Amniotic epithelial cell (primary cell): ENCODE measurements at regions not wholly inside any gene's neighbourhood (a gene's known extent, or its start where the extent isn't known, plus 50 kb on each side); places are given as distances from the start of the nearest gene placed in this dataset.
"Not testable (repeated sequence)": the region's sequence is repeated elsewhere in the genome, so short reads cannot be mapped to it uniquely, and the experiment has no call there.

Source experiments
- DNase-seq: peaks from one replicate; pipeline ENCODE4 v3.0.0-alpha.2; 2010; ENCODE audit warnings: low read depth

DNA sequence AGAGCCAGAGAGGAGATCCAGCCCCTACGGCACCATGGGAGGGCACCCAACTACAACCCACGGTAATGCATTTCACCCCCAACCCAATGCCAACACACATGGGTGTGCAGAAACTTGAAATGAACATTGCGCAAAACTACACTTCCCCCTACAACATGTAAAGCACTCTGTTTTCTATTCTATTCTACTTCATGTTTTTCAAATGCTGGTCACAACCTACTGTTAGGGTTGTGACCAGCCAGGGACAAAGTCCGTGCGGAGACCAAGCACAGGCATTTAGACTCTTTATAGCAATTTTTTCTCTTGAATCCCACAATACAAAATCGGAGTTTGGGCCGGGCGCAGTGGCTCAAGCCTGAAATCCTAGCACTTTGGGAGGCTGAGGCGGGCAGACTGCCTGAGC is 90.6 kb downstream of the MRPL14 start:
- DNase-seq = no peak

GRCh38 chr6:44036196-44036595 is 91.1 kb downstream of the MRPL14 start:
- DNase-seq = no peak

- DNase-seq = no peak
These were observed 91.6 kb downstream of the MRPL14 start for GRCh38 chr6:44035621-44036020.

- DNase-seq = no peak
These were observed 92.3 kb downstream of the MRPL14 start for GRCh38 chr6:44034931-44035345.

DNA sequence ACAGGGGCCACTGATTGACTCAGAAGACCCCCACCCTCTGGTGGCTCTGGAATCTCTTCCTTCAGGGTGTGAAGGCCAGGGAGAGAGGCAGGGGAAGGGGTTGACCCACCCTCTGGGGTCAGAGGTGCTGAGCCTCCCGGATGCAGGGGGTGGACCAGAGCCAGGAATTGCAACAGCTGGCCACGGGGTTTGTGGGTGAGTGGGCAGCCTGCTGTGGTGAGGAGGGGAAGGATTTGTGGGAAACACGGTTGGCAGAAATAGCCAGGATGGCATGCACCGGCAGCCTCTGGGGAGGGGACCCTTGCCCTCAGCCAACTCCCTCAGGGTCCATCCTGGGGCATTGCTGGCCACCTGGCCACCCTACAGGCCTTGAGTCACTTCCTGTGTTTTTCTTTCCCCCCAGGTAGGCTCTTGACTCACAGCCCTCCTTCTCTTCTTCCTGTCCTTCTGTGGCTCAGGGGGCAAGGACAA is 92.8 kb downstream of the MRPL14 start:
- peak; percentile 63 for DNase-seq

- no peak for DNase-seq
These were observed 96.3 kb downstream of the MRPL14 start for GRCh38 chr6:44030812-44031454.

- no peak for DNase-seq
These were observed 97.6 kb downstream of the MRPL14 start for GRCh38 chr6:44029444-44030185.

DNA sequence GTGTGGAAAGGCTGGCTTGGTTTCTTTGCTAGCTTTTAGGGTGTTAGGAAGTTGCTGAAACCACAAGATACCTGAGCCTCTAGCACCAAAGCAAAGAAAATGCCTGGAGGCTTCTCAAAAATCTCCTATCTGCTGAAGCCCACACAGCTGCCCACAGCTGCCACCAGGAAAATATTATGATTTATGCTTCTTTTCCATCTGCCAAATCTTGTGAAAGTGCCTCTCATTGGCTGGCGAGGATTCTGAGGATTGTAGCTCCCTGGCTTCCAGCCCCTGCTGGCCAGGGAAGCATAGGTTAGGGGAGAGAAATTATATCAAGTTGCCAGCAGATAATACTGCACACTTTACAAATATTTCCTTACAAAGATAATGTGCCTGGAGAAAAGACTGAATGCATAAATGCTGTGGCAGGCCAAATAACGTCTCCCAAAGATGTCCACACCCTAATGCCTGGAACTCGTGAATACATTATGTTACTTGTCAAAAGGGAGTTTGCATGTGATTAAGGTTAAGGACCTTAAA is 98.4 kb downstream of the MRPL14 start:
- DNase-seq = peak; percentile 47

- no peak for DNase-seq
These were observed 102.0 kb downstream of the MRPL14 start for GRCh38 chr6:44025226-44025625.

GRCh38 chr6:44024574-44025219 is 102.6 kb downstream of the MRPL14 start:
- no peak for DNase-seq

DNA sequence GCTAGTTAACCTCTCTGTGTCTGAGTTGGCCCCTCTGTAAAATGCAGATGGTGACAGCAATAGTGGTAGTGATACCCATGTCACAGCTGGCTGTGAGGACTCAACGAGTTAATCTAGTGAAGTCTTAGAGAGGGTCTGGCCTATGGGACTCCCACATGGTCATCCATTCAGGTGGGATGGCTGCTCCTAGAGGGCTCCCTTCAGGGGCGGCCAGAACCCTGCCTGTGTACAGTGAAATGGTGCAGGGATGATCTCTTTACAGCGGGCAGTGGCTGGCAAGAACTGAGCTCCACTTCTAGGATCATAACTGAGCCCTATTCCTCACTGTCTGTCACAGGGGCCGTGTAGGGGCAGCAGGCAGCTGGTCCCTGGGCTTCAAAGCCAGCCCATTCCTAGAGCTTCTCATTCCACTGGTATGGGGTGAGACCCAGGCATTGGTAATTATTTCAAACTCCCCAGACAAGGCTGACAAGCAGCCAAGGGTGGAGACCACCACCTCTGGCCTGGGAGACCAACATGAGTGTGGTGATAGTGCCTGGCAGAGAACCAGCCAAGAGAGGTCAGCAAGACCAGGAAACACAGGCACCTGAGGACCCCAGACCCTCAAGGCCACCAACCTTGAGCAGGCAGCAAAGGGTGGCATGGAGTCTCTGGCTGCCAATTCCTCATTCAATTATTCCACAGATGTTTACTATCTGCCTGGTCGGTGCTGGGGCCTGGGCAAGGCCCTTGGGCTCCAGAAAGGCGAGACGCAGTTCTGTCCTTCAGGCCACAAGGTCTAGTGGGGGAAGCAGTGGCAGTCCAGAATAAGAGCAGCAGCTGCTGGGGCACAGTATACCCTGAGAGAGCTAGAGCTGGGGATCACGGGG is 103.4 kb downstream of the MRPL14 start:
- DNase-seq = no peak

DNA sequence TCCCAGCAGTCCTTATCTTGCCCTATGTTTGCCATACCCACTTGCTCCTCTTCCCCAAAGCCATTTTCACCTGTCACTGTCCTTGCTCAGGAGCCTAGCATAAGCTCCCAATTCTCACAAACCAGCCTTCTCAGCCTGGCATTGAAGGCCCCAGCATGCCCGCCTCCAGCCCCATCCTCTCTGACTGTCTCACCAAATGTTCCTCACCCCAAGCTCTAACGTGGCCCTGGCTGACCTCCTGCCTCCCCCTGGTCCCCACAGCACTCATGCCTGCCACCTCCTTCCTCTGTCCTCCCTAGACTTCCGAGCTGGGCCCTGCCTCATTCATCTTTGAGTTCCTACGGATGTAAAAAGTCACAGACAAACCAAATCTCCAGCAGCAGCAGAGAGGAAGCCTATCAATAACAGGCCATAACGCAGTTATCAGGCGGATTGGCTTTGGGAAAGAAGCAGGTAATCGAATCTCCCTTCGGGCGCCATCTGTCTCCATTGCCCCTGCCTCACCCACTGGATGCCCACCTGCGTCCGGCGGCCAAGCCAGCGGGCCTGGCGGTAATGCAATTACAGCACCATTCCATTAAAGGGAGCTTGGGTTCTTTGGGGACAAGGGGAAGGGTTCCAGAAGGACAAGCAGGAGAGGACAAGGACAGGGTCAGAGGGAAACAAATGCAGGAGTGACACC is 104.4 kb downstream of the MRPL14 start:
- no peak for DNase-seq

- DNase-seq = no peak
These were observed 105.0 kb downstream of the MRPL14 start for GRCh38 chr6:44022296-44022661.

GRCh38 chr6:44021589-44022295 is 105.5 kb downstream of the MRPL14 start:
- no peak for DNase-seq

DNA sequence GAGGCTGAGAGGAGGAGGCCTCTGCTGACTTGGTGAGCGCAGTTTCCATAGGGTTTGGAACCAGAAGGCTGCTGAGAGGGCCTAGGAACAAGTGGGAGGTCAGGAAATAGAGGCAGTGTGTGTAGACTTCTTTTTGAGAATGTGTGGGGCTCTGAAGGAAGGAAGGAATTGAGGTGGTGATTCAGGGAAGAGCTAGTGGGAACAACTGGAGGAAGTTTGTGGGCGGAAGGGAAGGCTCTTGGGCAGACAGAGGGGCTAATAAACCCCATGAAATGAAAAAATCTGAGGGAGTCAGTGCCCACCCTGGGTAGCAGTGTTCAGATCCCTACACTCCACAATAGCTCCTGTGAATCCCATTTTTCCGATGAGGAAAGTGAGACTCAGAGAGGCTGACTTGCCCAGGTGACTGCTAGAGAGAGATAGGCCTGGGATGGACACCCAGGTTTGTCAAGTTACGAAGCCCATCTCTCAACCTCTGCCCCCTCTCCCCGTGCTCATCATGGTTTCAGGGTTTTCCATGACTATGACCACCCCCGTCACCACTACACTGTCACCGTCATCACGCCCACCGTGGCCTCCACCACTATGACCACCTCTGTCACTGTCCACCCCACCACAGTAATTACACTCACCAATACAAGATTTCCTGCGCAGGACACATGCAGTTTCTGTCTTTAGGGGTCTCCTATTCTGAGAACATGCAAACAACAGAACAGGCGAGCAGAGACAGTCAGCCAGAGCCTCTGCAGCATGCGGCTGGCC is 106.4 kb downstream of the MRPL14 start:
- no peak for DNase-seq

GRCh38 chr6:44020148-44020547 is 107.1 kb downstream of the MRPL14 start:
- no peak for DNase-seq

DNA sequence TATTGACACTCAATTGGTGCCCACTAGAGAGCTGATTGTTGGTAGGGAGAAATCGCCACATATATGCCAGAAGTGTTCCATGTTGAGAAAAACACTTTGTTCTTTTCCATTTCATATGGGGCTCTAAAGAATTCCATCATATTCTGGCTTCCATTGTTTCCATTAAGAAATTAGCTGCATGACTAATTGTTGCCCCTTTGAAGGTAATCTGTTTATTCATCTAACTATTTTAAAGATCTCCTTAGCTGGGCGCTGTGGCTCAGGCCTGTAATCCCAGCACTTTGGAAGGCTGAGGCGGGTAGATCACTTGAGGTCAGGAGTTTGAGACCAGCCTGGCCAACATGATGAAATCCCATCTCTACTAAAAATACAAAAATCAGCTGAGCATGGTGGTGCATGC is 109.9 kb downstream of the MRPL14 start:
- not testable (repeated sequence) for DNase-seq

DNA sequence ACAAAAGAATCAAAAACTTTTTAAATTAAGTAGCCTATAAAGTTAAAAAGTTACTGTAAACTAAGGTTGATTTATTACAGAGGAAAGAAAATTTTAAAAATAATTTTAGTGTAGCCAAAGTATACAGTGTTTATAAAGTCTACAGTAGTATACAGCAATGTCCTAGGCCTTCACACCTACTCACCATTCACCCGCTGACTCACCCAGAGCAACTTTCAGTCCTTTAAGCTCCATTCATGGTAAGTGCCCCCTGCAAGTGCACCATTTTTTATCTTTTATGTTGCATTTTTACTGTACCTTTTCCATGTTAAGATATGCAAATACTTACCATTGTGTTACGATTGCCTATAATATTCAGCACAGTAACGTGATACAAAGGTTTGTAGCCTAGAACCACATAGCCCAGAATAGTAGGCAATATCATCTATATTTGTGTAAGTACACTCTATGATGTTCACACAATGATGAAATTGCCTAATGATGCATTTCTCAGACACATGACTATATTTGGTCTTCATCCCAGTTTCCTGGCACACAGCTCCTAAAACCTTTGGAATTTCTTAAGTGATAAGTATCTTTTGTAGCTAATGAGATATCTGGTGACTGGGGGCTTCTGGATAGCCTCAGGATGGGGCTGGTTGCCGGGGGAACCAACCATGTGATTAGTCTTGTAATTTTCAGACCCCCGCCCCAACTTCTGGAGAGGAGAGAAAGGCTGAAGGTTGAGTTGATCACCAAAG is 111.0 kb downstream of the MRPL14 start:
- DNase-seq = peak; percentile 90

DNA sequence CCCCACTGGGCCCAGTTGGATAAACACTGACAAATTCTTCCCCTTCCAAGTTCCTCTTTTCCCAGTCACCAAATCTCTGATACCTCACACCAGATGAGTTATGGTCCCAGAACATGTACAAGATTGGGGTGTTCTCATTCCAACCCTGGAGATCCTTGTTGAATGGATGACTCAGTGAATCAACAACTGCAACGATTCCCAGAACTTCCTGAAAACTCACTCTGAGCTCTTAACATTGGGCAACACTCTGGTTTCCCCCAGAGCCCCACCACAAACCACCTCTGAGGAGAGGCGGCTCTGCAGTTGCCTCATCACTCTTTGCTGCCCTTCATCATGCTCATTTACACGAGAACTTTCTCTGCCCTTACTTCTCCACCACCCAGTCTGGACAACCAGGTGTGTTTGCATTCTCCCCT is 115.2 kb downstream of the MRPL14 start:
- peak; percentile 98 for DNase-seq
